ENCODE measurements at regions not wholly inside any gene's neighbourhood (a gene's known extent, or its start where the extent isn't known, plus 50 kb on each side); places are given as distances from the start of the nearest gene placed in this dataset.

DNA sequence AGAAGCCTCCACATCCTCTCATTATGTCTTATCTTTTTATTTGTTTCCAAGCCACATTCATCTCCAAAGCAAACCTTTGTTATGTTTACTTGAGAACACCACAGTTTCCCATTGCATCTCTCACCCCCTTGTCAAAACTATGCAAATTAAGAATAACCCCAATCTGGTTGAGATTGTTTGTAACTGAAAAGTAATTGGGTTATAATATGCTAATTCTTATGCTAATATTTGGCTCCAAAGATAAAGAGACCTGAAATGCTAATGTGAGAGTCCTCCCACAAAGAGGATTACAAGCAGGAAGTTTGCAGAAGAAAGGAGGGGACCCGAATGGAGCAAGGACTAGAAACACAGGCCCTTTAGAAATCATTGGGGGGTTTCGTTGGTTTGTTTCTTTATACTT is 92.9 kb upstream of the UBL3 start:
- TF ChIP-seq POLR2AphosphoS5 (IDR thresholded peaks at IDR 0.05; ENCODE audit: insufficient read depth, low read depth, low read length) (no peak), POLR2A (IDR thresholded peaks at IDR 0.05; ENCODE audit: low read depth, low read length) (no peak), FOS (IDR thresholded peaks at IDR 0.05; ENCODE audit: borderline replicate concordance, insufficient read depth, low read length) (no peak)
- TF ChIP-seq, protein P1, sequence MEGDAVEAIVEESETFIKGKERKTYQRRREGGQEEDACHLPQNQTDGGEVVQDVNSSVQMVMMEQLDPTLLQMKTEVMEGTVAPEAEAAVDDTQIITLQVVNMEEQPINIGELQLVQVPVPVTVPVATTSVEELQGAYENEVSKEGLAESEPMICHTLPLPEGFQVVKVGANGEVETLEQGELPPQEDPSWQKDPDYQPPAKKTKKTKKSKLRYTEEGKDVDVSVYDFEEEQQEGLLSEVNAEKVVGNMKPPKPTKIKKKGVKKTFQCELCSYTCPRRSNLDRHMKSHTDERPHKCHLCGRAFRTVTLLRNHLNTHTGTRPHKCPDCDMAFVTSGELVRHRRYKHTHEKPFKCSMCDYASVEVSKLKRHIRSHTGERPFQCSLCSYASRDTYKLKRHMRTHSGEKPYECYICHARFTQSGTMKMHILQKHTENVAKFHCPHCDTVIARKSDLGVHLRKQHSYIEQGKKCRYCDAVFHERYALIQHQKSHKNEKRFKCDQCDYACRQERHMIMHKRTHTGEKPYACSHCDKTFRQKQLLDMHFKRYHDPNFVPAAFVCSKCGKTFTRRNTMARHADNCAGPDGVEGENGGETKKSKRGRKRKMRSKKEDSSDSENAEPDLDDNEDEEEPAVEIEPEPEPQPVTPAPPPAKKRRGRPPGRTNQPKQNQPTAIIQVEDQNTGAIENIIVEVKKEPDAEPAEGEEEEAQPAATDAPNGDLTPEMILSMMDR (IDR thresholded peaks at IDR 0.05; ENCODE audit: extremely low read depth in 1 of 2, insufficient read depth in 1 of 2, low read depth in 1 of 2, low read length in 2 of 2), result no peak
- TF ChIP-seq, protein P2, sequence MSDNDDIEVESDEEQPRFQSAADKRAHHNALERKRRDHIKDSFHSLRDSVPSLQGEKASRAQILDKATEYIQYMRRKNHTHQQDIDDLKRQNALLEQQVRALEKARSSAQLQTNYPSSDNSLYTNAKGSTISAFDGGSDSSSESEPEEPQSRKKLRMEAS (IDR thresholded peaks at IDR 0.05; ENCODE audit: insufficient read depth, insufficient read length), result no peak
